Activated CD8-positive, alpha-beta memory T cell treated with anti-CD3 and anti-CD28 coated beads, Interleukin-2, amount 50 U/mL, for 24 hours (primary cell): ENCODE measurements at regions not wholly inside any gene's neighbourhood (a gene's known extent, or its start where the extent isn't known, plus 50 kb on each side); places are given as distances from the start of the nearest gene placed in this dataset.

Source experiments
- DNase-seq: peaks from one replicate; pipeline ENCODE4 v3.0.0-alpha.2; 2020; ENCODE audit errors: extremely low read depth

GRCh38 chr16:65222536-65222935 is 100.7 kb upstream of the CDH11 start:
- DNase-seq = no peak

GRCh38 chr16:65222049-65222448 is 100.2 kb upstream of the CDH11 start:
- no peak for DNase-seq

GRCh38 chr16:65219786-65220185 is 97.9 kb upstream of the CDH11 start:
- no peak for DNase-seq

- no peak for DNase-seq
Observed at GRCh38 chr16:65218348-65218747, 96.5 kb upstream of the CDH11 start.

- no peak for DNase-seq
Observed at GRCh38 chr16:65213866-65214595, 92.2 kb upstream of the CDH11 start.

GRCh38 chr16:65212791-65213190 is 90.9 kb upstream of the CDH11 start:
- no peak for DNase-seq

- no peak for DNase-seq
Observed at GRCh38 chr16:65212240-65212639, 90.4 kb upstream of the CDH11 start.

GRCh38 chr16:65202461-65202860 is 80.6 kb upstream of the CDH11 start:
- DNase-seq = no peak

GRCh38 chr16:65201511-65201910 is 79.6 kb upstream of the CDH11 start:
- DNase-seq = no peak

GRCh38 chr16:65200857-65201256 is 79.0 kb upstream of the CDH11 start:
- DNase-seq = no peak

- no peak for DNase-seq
Observed at GRCh38 chr16:65200156-65200773, 78.4 kb upstream of the CDH11 start.

- no peak for DNase-seq
Observed at GRCh38 chr16:65196420-65197075, 74.7 kb upstream of the CDH11 start.

GRCh38 chr16:65195998-65196397 is 74.1 kb upstream of the CDH11 start:
- no peak for DNase-seq

GRCh38 chr16:65185241-65185778 is 63.4 kb upstream of the CDH11 start:
- DNase-seq = no peak

GRCh38 chr16:65181071-65181561 is 59.3 kb upstream of the CDH11 start:
- no peak for DNase-seq

GRCh38 chr16:65178151-65178550 is 56.3 kb upstream of the CDH11 start:
- DNase-seq = no peak

GRCh38 chr16:65176603-65177002 is 54.7 kb upstream of the CDH11 start:
- no peak for DNase-seq

- DNase-seq = no peak
Observed at GRCh38 chr16:65172356-65172755, 50.5 kb upstream of the CDH11 start.
